ENCODE measurements at regions not wholly inside any gene's neighbourhood (a gene's known extent, or its start where the extent isn't known, plus 50 kb on each side); places are given as distances from the start of the nearest gene placed in this dataset.
A peak's percentile ranks its signal among the peaks of the same experiment; 100 is the strongest.

DNA sequence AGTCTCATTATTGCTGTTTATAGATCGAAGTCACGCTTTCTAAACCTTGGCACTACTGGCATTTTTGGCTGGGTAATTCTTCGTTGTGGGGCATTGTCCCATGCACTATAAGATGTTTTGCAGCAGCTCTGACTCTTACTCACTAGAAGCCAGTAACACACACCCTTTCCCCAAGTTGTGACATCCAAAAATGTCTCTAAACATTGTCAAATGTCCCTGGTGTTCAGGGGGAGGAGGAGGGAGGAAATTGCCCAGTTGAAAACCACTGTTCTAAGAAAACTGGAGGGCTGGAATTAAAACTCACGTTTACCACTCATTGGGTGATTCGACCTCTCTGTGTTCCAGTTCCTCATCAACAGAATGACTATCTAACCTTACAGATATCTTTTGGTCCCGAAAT is 115.7 kb upstream of the KLF7 start:
- TF ChIP-seq GATA3 (IDR thresholded peaks at IDR 0.05; ENCODE audit: low read depth, low read length) (no peak), GATA2 (IDR thresholded peaks at IDR 0.05; ENCODE audit: low read depth, low read length) (no peak)

DNA sequence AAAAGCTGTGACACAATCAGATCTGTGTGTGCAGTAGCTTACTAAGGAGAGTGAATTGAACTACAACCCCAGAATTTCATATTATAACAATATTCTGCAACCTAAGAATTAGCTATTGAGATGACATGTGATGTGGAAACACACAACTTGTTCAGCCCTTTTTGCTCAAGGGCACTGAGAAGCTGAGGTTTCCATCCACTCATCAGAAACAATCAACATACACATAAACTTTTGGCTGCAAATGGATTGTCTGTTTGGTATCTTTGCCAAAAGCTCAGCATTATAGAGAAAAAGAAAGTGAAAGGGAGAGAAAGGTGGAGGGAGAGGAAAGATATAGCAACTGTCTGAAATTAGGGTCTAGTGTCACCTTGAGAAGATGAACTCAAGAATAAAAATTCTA is 117.2 kb upstream of the KLF7 start:
- no peak for TF ChIP-seq GATA2 (IDR thresholded peaks at IDR 0.05; ENCODE audit: low read depth, low read length)
- no peak for TF ChIP-seq GATA3 (IDR thresholded peaks at IDR 0.05; ENCODE audit: low read depth, low read length)

DNA sequence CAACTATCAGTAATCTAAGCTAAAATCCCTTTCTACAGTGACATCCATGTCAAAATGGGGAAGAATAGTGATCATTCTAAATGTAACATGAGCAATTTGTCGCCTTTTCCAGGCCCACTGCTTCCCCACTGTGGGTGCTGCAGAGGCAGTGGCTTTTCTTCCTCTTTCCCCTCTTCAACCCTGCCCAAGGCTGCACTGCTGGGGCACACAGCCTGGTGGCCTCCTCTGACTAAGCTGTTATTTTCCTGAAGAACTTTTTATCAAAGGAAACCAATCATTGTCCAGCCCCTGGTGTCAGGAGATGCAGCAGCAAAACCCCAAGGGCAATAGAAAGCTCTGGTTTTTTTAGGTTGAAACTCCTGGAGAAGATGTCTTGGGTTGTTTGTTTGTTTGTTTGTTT is 117.6 kb upstream of the KLF7 start:
- TF ChIP-seq GATA3 (IDR thresholded peaks at IDR 0.05; ENCODE audit: low read depth, low read length) (no peak), GATA2 (IDR thresholded peaks at IDR 0.05; ENCODE audit: low read depth, low read length) (no peak)

DNA sequence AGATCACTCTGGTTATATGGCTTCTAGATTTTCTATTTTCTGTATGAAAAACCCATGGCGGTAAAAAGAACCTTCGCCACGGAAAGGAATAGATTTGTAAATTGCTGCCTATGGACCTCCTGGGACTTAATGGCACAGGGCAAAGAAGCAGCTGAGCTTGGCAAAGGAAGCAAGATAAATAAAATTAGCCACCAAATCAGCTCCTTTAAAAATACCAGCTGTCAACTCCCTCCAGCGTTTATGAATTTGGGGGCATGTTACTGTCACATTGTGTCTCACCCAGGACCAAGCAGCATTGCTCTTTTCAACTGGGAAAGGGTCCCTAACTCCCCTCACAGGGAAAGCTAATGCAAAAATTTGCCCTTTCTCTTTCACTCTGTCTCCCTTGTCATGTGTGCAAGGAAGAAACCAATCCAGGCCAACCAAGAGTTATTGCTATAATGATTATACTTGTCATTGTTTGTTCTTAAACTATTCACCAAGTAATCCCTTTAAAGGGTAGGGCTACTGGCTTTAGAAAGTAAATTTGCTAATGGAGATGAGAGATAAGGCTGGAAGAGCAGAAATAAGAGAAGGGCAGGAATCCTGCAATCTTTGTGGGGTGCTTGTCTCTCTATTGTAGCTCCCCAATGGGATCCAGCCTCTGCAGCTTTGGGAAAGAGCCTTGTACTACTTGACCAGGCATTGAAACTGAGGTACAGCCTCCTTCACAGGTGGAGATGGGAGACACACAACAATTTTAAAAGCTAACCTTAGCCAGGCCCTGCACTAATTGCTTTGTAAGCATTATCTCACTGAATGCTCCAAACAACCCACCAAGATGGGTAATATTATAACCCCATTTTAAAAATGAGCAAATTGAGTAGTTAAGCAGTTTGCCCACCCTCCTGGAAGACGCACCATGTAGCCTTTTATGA is 119.1 kb upstream of the KLF7 start:
- TF ChIP-seq GATA3 (IDR thresholded peaks at IDR 0.05; ENCODE audit: low read depth, low read length) (peak; percentile 26; the same call in 1 of the 2 replicates), GATA2 (IDR thresholded peaks at IDR 0.05; ENCODE audit: low read depth, low read length) (peak; percentile 39; the same call in 1 of the 2 replicates)

DNA sequence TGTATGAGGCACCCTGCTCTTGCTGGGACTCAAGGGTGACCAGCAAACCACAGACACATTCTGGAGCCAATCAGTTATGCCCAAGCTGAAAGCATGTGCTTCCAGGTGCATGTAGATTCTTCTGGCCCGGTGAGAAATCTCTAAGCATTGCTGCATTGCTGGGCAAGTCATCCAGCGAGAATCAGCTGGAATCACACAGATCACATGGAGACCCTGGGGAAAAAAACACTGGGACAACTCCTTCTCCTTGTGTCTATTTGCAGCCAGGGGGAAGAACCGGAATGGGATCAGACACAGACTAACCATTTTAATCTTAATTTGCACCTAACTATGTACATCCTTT is 119.7 kb upstream of the KLF7 start:
- TF ChIP-seq GATA2 (IDR thresholded peaks at IDR 0.05; ENCODE audit: low read depth, low read length) = no peak

DNA sequence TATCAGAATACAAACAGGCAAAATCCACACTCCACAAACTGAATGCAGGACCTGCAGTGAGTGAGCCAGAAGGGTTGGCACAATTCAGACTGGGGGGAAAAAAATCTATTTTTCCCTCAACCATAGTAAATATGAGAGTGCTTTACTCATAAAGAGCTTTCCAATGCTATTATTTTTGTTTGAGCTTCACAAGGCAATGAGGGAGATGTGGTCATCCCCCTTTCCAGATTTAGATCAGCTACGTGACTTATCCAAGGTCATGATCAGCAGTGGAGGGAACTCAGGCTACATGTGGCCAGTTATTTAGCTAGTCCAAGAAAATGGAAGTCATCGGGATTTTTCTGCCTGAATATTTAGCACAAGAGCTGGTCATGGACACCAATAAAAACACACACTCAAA is 120.4 kb upstream of the KLF7 start:
- TF ChIP-seq GATA2 (IDR thresholded peaks at IDR 0.05; ENCODE audit: low read depth, low read length) = no peak
- no peak for TF ChIP-seq GATA3 (IDR thresholded peaks at IDR 0.05; ENCODE audit: low read depth, low read length)

DNA sequence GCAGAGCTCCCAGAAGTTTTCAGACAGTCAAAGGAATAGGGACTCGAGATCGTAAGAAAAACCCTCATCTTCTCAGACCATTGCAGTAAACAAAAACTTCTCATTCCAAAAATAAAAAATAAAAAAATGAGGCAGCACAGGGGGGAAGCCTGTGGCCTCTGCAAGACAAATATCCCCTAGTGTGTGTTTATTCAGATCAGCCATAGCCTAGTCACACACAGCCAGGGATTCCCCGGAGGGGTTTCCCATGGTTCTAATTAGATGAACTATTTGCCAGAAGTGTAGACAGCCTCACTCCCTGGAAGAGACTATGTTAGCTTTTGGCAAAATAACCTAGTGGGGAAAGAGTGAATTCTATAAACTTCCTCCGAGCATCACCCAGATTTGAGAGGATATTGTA is 122.9 kb upstream of the KLF7 start:
- TF ChIP-seq GATA2 (IDR thresholded peaks at IDR 0.05; ENCODE audit: low read depth, low read length) (no peak), GATA3 (IDR thresholded peaks at IDR 0.05; ENCODE audit: low read depth, low read length) (no peak)

DNA sequence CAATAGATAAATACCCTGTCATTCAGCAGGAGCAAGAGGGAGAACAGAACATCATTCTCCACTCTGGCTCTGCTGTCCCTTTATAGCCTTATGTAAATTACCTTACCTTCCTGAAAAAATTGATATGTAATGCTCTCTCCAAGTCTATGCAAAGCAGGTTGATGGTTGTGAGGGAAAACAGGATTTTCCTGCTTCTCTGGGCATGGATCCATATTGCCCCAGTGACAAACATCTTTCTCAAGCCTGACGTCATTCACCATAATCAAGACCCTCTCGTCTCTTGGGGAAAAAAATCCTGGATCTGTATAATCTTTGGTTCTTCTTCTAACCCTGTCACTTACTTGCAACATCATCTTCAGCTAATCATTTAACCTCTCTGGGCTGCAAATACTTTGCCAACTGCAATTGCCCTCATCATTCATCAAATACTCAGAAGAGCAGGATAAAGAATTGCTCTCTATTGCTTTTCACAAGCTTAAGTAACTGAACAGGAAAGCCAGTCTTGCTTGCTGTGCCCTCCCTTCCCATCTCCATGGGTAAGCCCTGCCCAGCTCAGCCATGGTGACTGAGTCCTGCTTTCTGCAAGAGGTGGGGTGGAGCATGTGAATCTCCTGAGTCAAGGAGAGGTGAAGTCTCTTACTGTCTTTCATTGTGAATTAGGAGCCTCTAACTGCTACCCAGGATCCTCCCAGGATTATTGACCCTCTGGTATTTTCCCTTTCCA is 123.7 kb upstream of the KLF7 start:
- TF ChIP-seq GATA2 (IDR thresholded peaks at IDR 0.05; ENCODE audit: low read depth, low read length) (no peak), GATA3 (IDR thresholded peaks at IDR 0.05; ENCODE audit: low read depth, low read length) (no peak)

DNA sequence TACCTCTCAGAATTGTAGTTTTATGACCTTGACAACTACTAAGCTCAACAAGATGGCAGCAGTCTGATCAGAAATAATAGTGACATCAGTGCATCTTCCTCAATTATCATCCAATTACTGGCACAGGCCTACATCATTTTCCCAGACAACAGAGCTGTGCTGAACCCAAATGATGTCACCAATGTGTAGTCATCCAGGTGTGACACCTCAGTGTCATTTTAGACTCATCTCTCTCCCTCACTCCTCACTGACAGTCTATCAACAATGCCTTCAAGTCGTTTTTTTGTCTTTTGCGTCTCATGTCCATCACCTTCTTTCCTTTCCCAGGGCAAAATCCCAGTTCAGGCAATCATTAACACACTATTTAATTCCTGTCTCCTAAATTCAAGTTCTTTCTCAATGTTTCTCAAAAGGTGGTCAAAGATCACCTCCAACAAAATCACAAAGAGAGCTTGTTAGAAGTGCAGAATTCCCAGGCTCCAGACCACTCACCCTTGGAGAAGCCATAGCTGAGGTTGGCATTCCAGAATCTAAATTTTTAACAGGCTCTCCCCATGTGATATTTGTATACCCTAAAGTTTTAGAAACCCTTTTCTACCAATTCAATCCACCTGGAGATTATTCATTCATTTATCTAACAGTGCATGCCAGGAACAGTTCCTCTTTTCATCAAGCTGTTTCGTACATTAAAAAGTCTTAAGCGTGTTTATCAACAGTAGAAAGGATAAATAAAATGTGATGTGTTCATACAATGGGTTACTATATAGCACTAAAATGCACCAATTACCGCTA is 125.3 kb upstream of the KLF7 start:
- TF ChIP-seq GATA3 (IDR thresholded peaks at IDR 0.05; ENCODE audit: low read depth, low read length) = no peak
- TF ChIP-seq GATA2 (IDR thresholded peaks at IDR 0.05; ENCODE audit: low read depth, low read length) = no peak

DNA sequence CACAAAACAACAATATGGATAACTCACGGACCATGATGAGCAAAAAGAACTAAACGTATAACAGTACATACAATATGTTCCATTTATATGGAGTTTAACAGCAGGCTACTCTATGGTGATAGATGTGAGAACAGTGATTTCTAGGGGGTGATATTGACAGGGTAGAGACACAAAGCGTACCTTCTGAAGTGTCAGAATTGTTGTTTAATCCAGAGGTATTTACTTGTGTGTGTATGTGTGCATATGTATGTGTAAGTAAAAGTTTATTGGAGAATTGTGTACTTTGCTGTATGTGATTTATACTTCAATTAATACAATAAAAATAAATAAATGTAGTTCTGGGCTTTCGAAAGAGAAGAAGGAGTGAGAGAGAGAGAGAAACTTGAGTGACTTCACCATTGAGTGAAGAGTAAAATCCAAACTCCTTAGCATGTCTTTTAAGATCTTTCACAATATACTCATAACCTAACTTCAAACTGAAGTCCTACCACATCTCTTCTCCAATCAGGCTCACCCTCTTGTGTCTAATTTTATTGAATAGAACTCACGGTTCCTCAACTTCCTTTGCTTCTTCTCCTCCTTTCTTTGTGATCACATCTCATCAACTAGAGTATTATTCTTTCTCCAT is 126.0 kb upstream of the KLF7 start:
- no peak for TF ChIP-seq GATA2 (IDR thresholded peaks at IDR 0.05; ENCODE audit: low read depth, low read length)
- TF ChIP-seq GATA3 (IDR thresholded peaks at IDR 0.05; ENCODE audit: low read depth, low read length) = no peak

DNA sequence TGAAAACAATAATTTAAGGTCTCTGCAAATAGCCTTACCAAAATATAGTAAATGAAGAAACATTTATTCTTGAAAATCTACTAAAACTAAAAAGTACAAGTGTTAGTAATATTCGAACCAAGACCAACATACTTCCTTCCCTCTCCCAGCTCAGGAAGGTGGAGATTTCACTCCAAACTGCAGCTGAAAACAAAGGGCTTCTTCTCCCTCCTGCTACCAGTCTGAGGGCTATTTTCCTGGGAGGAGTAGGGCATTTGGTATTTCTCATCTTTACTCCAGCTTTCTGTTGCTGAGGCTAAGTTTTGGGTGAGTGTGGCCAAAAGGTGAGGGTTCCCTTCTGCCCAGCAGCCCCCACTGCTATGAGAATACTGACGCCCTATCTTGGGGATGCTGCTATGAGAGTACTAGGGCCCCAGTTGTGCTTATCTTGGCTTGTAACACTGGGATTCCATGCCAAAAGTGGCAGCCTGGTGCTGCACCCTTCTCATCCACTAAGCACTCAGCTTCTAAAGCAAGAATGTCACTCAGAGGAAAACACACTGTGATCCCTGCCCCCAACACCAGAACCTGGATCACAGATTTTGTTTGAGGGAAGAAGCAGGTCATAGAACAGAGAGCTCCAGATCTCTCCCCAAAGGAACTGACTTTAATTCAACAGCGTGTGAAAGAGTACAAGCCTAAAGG is 130.7 kb upstream of the KLF7 start:
- TF ChIP-seq GATA3 (IDR thresholded peaks at IDR 0.05; ENCODE audit: low read depth, low read length) (no peak), GATA2 (IDR thresholded peaks at IDR 0.05; ENCODE audit: low read depth, low read length) (no peak)

DNA sequence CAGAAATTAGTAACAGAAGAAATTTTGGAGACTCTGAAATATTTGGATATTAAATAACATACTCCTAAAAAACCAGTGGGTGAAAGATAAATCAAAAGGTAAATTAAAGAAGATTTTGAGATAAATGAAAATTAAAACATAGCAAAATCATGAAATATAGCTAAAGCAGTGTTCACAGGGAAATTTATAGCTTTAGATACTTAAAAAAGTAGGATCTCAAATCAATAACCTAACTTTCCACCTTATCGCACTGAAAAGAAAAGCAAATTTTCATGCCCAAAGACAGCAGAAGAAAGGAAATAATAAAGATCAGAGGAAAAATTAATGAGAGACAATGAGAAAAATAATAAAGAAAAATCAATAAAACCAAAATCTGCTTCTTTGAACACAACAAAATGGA is 135.1 kb upstream of the KLF7 start:
- TF ChIP-seq GATA3 (IDR thresholded peaks at IDR 0.05; ENCODE audit: low read depth, low read length) = no peak

DNA sequence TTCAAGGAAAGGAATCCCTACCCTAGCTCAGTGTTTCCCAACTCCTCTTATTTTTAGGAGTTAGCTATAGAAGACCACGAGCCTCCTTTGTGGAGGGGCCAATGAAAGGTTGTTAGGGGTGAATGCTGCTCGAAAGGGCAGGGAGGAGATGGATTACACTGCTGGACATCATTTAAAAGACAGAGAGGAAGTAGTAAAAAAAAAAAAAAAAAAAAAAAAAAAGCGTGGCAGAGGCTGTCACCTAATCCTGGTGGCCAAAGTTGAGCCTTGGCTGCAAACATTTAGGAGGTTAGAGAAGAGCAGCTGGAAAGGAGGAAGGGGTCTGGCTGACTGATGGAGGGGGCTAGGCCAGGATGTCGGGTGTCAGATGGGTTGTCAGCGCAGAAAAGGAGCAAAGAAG is 139.0 kb upstream of the KLF7 start:
- TF ChIP-seq GATA2 (IDR thresholded peaks at IDR 0.05; ENCODE audit: low read depth, low read length) = no peak
- no peak for TF ChIP-seq GATA3 (IDR thresholded peaks at IDR 0.05; ENCODE audit: low read depth, low read length)
